Ureter (tissue), 1 donor: ENCODE measurements at regions not wholly inside any gene's neighbourhood (a gene's known extent, or its start where the extent isn't known, plus 50 kb on each side); places are given as distances from the start of the nearest gene placed in this dataset.

ENCODE experiments used
- DNase-seq: peaks from one replicate; pipeline ENCODE4 v3.0.0-alpha.2; 2020; ENCODE audit warnings: low spot score
- donor health status: DM: yes; HTN: yes; CAD: no.

GRCh38 chr2:47236503-47237215 is 60.3 kb upstream of the CALM2 start:
- DNase-seq = no peak

GRCh38 chr2:47235132-47235531 is 58.8 kb upstream of the CALM2 start:
- no peak for DNase-seq

DNA sequence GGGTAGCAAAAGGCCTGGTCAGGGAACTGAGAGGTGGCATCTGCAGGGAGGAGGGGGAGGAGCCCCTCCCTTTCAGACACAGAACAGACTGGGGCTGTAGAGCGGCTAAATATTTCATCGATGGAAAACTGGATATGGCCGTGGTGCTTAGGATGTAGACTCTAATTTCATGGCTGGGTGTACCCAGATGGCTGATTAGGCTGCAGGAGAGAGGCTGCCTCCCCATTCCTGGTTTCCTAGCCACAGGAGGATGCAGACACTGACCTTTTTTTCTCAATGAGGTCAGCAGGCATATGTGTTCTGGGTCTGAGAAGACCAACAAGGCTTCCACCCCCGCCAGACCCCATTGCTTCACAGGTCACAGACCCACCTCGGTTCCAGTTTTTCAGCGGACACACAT is 58.1 kb upstream of the CALM2 start:
- DNase-seq = no peak

GRCh38 chr2:47232738-47233415 is 56.6 kb upstream of the CALM2 start:
- no peak for DNase-seq

GRCh38 chr2:47230418-47230817 is 54.1 kb upstream of the CALM2 start:
- DNase-seq = peak; percentile 61

DNA sequence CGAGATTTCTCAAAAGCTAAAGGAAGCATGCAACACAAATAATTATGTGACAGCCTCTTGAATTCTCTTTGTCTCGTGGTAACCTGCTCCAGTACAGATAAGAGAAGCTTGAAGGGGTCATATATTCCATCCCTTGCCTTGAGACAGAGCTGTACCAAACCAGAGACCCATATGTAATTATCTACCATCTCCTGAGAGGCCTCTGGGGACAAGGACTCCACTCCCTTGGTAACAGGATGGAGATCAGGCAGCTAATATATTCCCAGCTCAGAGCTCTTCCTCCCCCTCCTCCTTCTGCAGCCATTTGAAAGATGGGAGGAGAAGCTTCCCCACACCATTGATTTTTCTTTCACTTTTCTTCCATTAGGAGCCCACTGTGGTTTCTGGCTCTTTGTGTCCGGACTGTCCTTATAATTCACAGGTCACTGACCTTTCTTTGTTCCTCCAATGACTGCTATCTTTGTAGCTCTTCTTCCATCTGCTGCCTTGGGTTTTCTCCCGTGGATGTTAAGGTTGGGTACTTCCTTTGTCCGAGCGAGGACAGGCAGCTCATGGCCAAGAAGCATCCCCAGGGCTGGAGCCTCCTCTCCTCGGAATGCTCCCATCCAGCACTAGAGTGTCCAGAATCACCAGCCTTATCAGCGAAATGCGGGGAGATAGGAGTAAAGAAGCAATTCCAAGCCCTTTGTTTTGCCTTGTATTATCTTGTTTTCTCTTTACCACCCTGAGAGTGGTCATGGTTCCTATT is 51.4 kb upstream of the CALM2 start:
- no peak for DNase-seq

GRCh38 chr2:47226923-47227220 is 50.6 kb upstream of the CALM2 start:
- no peak for DNase-seq

DNA sequence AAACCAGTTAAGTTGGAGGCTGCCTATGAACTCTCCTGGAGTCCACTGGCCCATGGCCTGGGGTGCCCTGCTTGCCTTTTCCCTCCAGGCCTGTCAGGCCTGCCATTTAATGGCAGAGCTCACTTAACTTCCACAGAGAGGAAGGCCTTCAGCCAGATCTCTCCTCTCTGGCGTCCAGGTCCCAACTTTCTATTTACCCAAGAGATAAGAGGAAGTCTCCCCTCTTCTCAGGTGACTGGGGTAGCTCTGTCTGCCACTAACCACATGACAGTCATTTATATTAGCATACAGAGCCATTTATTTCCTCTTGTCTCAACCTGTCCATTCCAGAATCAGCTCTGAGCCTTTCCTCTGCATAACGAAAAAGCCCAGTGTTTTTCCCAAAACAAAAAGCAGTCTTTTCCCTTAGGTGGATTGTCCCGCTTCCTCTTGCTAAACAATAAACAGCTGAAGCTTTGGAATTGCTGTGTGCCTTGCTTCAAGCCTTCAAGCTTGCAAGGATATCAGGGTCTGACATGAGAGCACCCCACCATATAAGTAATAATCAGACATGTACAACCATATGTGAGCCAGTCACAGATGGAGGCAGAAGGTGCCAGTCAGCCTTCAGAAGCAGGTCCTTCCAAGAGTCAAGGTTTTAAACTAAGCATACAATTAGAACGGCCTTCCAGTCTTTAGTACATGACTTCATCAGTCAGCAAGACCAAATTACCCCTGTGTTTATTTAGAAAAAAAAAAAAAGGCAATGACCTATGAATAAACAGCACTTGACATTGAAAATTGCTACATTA is 50.0 kb upstream of the CALM2 start:
- DNase-seq = no peak
